ENCODE measurements at regions not wholly inside any gene's neighbourhood (a gene's known extent, or its start where the extent isn't known, plus 50 kb on each side); places are given as distances from the start of the nearest gene placed in this dataset.

GRCh38 chr6:140047321-140047720, 672.9 kb upstream of the CITED2 start:
- DNase-seq, result no peak
- Mint-ChIP-seq H3K9me3 (ENCODE audit: unreplicated experiment) (no peaks in the 10 kb centered on the region), H3K36me3 (ENCODE audit: unreplicated experiment) (no peaks in the 10 kb centered on the region), H3K4me3 (ENCODE audit: unreplicated experiment) (no peak overlapping the region), H3K27me3 (ENCODE audit: unreplicated experiment) (peaks cover 2% of the 10 kb centered on the region), H3K27ac (ENCODE audit: unreplicated experiment) (no peak overlapping the region), H3K4me1 (ENCODE audit: low read depth, unreplicated experiment) (peaks cover 30% of the 10 kb centered on the region)
- no peak for TF ChIP-seq CTCF (IDR thresholded peaks at IDR 0.05; ENCODE audit: partially characterized antibody, unreplicated experiment)

GRCh38 chr6:140046016-140046632, 671.7 kb upstream of the CITED2 start:
- Mint-ChIP-seq H3K27ac (ENCODE audit: unreplicated experiment) (no peak overlapping the region), H3K4me3 (ENCODE audit: unreplicated experiment) (no peak overlapping the region), H3K4me1 (ENCODE audit: low read depth, unreplicated experiment) (peaks cover 28% of the 10 kb centered on the region), H3K9me3 (ENCODE audit: unreplicated experiment) (no peaks in the 10 kb centered on the region), H3K27me3 (ENCODE audit: unreplicated experiment) (peaks cover 2% of the 10 kb centered on the region), H3K36me3 (ENCODE audit: unreplicated experiment) (no peaks in the 10 kb centered on the region)
- DNase-seq, result no peak
- TF ChIP-seq CTCF (IDR thresholded peaks at IDR 0.05; ENCODE audit: partially characterized antibody, unreplicated experiment), result no peak

GRCh38 chr6:140045116-140045515, 670.7 kb upstream of the CITED2 start:
- Mint-ChIP-seq H3K27me3 (ENCODE audit: unreplicated experiment) (no peaks in the 10 kb centered on the region), H3K36me3 (ENCODE audit: unreplicated experiment) (no peaks in the 10 kb centered on the region), H3K9me3 (ENCODE audit: unreplicated experiment) (peaks cover 2% of the 10 kb centered on the region), H3K27ac (ENCODE audit: unreplicated experiment) (no peak overlapping the region), H3K4me3 (ENCODE audit: unreplicated experiment) (no peak overlapping the region), H3K4me1 (ENCODE audit: low read depth, unreplicated experiment) (peaks cover 21% of the 10 kb centered on the region)
- DNase-seq, result no peak
- no peak for TF ChIP-seq CTCF (IDR thresholded peaks at IDR 0.05; ENCODE audit: partially characterized antibody, unreplicated experiment)

- DNase-seq, result no peak
- no peaks in the 10 kb centered on the region for H3K27me3 Mint-ChIP-seq (ENCODE audit: unreplicated experiment)
- TF ChIP-seq CTCF (IDR thresholded peaks at IDR 0.05; ENCODE audit: partially characterized antibody, unreplicated experiment), result no peak
- H3K4me3 Mint-ChIP-seq (ENCODE audit: unreplicated experiment), result no peak overlapping the region
- H3K27ac Mint-ChIP-seq (ENCODE audit: unreplicated experiment), result no peak overlapping the region
- H3K9me3 Mint-ChIP-seq (ENCODE audit: unreplicated experiment), result peaks cover 2% of the 10 kb centered on the region
- H3K4me1 Mint-ChIP-seq (ENCODE audit: low read depth, unreplicated experiment), result peaks cover 16% of the 10 kb centered on the region
- no peaks in the 10 kb centered on the region for H3K36me3 Mint-ChIP-seq (ENCODE audit: unreplicated experiment)
Measured at GRCh38 chr6:140044626-140045025, 670.2 kb upstream of the CITED2 start.

GRCh38 chr6:140043762-140044378, 669.4 kb upstream of the CITED2 start:
- no peak for TF ChIP-seq CTCF (IDR thresholded peaks at IDR 0.05; ENCODE audit: partially characterized antibody, unreplicated experiment)
- H3K27ac Mint-ChIP-seq (ENCODE audit: unreplicated experiment), result no peak overlapping the region
- no peak overlapping the region for H3K4me3 Mint-ChIP-seq (ENCODE audit: unreplicated experiment)
- peaks cover 10% of the 10 kb centered on the region for H3K4me1 Mint-ChIP-seq (ENCODE audit: low read depth, unreplicated experiment)
- peaks cover 2% of the 10 kb centered on the region for H3K9me3 Mint-ChIP-seq (ENCODE audit: unreplicated experiment)
- no peaks in the 10 kb centered on the region for H3K36me3 Mint-ChIP-seq (ENCODE audit: unreplicated experiment)
- H3K27me3 Mint-ChIP-seq (ENCODE audit: unreplicated experiment), result no peaks in the 10 kb centered on the region
- no peak for DNase-seq

All from glutamatergic neuron (in vitro differentiated cells).